Stimulated activated naive CD8-positive, alpha-beta T cell treated with anti-CD3 and anti-CD28 coated beads, Interleukin-15, Interleukin-2, amounts not matched to agents 100 ng/mL and 50 ng/mL, for 24 hours (primary cell): ENCODE measurements at regions not wholly inside any gene's neighbourhood (a gene's known extent, or its start where the extent isn't known, plus 50 kb on each side); places are given as distances from the start of the nearest gene placed in this dataset.
"Not testable (repeated sequence)": the region's sequence is repeated elsewhere in the genome, so short reads cannot be mapped to it uniquely, and the experiment has no call there.

Source experiments
- H3K27ac Mint-ChIP-seq: one replicate; pipeline ENCODE4 v1.8.0; 2021; ENCODE audit warnings: mild to moderate bottlenecking, mixed read lengths
- H3K27me3 Mint-ChIP-seq: one replicate; pipeline ENCODE4 v1.8.0; 2021; ENCODE audit warnings: mixed read lengths
- H3K36me3 Mint-ChIP-seq: one replicate; pipeline ENCODE4 v1.8.0; 2021; ENCODE audit warnings: low read depth, mixed read lengths
- H3K4me1 Mint-ChIP-seq: one replicate; pipeline ENCODE4 v1.8.0; 2021; ENCODE audit warnings: low read depth, mixed read lengths
- H3K4me3 Mint-ChIP-seq: one replicate; pipeline ENCODE4 v1.8.0; 2021; ENCODE audit warnings: mild to moderate bottlenecking, mixed read lengths
- H3K9me3 Mint-ChIP-seq: one replicate; pipeline ENCODE4 v1.8.0; 2021; ENCODE audit warnings: mixed read lengths

GRCh38 chr2:186348200-186348599 lies 137.9 kb upstream of the ZC3H15 start:
- H3K36me3 Mint-ChIP-seq, result peaks cover 19% of the 10 kb centered on the region

DNA sequence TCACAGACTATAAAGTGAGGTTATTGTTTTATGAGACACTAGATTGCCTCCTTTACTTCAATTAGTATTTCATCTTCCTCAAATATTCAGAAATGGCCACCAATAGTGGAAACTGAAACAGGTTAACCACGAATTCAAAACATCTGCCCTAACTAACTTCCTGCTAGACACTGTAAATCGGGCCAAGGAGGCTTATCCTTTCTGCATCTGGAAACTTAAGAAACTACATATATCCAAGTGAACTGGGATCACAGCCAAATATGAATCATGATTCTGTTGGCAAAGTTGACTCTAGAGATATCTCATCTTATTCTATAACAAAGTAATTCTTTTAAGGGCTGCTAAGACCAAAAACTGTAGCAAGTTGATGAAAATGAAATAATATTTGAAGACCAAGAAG lies 136.6 kb upstream of the ZC3H15 start:
- Mint-ChIP-seq H3K27ac (no peak overlapping the region), H3K4me3 (no peak overlapping the region)

More at GRCh38 chr2:186348200-186348599, 137.9 kb upstream of the ZC3H15 start:
- Mint-ChIP-seq H3K9me3 (peaks cover 6% of the 10 kb centered on the region), H3K4me3 (no peak overlapping the region), H3K4me1 (no peaks in the 10 kb centered on the region), H3K27me3 (no peaks in the 10 kb centered on the region), H3K27ac (no peak overlapping the region)

DNA sequence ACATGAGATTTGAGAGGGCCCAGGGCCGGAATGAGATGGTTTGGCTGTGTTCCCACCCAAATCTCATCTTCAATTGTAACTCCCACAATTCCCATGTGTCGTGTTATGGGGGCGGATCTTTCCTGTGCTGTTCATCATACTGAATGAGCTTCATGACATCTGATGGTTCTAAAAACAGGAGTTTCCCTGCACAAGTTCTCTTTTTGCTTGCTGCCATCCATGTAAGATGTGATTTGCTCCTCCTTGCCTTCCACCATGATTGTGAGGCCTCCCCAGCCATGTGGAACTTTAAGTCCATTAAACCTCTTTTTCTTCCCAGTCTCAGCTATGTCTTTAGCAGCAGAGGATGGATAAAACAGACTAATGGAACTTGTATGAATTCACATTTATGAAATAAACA lies 131.9 kb upstream of the ZC3H15 start:
- H3K27ac Mint-ChIP-seq, H3K4me1 Mint-ChIP-seq, H3K27me3 Mint-ChIP-seq, H3K4me3 Mint-ChIP-seq: not testable (repeated sequence)
- H3K36me3 Mint-ChIP-seq, result peaks cover 21% of the 10 kb centered on the region
- H3K9me3 Mint-ChIP-seq, result peaks cover 20% of the 10 kb centered on the region

More for the DNA sequence above, 136.6 kb upstream of the ZC3H15 start:
- no peaks in the 10 kb centered on the region for H3K27me3 Mint-ChIP-seq
- peaks cover 12% of the 10 kb centered on the region for H3K9me3 Mint-ChIP-seq
- no peaks in the 10 kb centered on the region for H3K4me1 Mint-ChIP-seq
- H3K36me3 Mint-ChIP-seq, result peaks cover 17% of the 10 kb centered on the region

GRCh38 chr2:186365406-186365805 lies 120.7 kb upstream of the ZC3H15 start:
- no peaks in the 10 kb centered on the region for H3K27me3 Mint-ChIP-seq
- no peak overlapping the region for H3K4me3 Mint-ChIP-seq
- no peak overlapping the region for H3K27ac Mint-ChIP-seq
- peaks cover 8% of the 10 kb centered on the region for H3K9me3 Mint-ChIP-seq
- no peaks in the 10 kb centered on the region for H3K4me1 Mint-ChIP-seq
- peaks cover 19% of the 10 kb centered on the region for H3K36me3 Mint-ChIP-seq

GRCh38 chr2:186379052-186379451 lies 107.0 kb upstream of the ZC3H15 start:
- Mint-ChIP-seq H3K4me1 (no peaks in the 10 kb centered on the region), H3K4me3 (no peak overlapping the region), H3K36me3 (peaks cover 41% of the 10 kb centered on the region), H3K9me3 (peaks cover 30% of the 10 kb centered on the region), H3K27me3 (no peaks in the 10 kb centered on the region), H3K27ac (no peak overlapping the region)

- H3K9me3 Mint-ChIP-seq, result peaks cover 35% of the 10 kb centered on the region
- H3K36me3 Mint-ChIP-seq, result peaks cover 45% of the 10 kb centered on the region
Measured at GRCh38 chr2:186380805-186381204, 105.3 kb upstream of the ZC3H15 start.

DNA sequence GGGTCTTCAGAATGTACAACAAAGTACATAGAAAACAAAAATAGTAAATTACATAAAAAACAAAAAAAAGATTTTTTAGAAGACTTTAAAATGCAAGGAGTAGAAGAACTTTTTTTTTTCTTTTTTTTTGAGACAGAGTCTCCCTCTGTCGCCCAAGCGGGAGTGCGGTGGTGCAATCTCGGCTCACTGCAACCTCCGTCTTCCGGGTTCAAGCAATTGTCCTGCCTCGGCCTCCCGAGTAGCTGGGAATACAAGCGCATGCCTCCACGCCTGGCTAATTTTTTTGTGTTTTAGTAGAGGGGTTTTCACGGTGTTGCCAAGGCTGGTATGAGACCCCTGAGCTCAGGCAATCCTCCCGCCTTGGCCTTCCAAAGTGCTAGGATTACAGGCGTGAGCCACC lies 104.5 kb upstream of the ZC3H15 start:
- Mint-ChIP-seq H3K9me3 (peaks cover 39% of the 10 kb centered on the region), H3K4me3 (no peak overlapping the region), H3K27me3 (no peaks in the 10 kb centered on the region), H3K4me1 (no peaks in the 10 kb centered on the region), H3K36me3 (peaks cover 43% of the 10 kb centered on the region), H3K27ac (no peak overlapping the region)

More at GRCh38 chr2:186380805-186381204, 105.3 kb upstream of the ZC3H15 start:
- H3K27ac Mint-ChIP-seq, result no peak overlapping the region
- no peaks in the 10 kb centered on the region for H3K4me1 Mint-ChIP-seq
- H3K27me3 Mint-ChIP-seq, result no peaks in the 10 kb centered on the region
- no peak overlapping the region for H3K4me3 Mint-ChIP-seq

DNA sequence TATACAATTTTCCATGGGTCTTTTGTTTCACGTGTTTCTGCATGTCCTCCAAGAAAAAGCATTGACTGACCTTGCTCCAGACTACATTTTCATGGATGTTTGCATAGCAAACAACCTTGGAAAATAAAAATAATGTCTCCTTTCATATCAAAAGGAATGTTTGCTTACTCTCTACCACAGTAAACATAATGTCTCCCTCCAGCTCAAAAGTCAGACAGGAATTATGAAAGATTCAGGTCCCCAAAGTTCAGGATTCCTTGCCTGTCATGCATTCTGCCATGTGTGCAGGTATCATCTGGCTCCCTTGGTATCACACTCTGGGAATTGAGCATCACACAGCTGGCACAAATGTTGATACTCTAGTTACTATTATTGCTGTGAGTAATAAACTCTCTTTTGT lies 103.1 kb upstream of the ZC3H15 start:
- H3K4me1 Mint-ChIP-seq, result no peaks in the 10 kb centered on the region
- H3K27me3 Mint-ChIP-seq, result no peaks in the 10 kb centered on the region
- H3K9me3 Mint-ChIP-seq, result peaks cover 35% of the 10 kb centered on the region
- no peak overlapping the region for H3K27ac Mint-ChIP-seq
- H3K4me3 Mint-ChIP-seq, result no peak overlapping the region
- H3K36me3 Mint-ChIP-seq, result peaks cover 37% of the 10 kb centered on the region

DNA sequence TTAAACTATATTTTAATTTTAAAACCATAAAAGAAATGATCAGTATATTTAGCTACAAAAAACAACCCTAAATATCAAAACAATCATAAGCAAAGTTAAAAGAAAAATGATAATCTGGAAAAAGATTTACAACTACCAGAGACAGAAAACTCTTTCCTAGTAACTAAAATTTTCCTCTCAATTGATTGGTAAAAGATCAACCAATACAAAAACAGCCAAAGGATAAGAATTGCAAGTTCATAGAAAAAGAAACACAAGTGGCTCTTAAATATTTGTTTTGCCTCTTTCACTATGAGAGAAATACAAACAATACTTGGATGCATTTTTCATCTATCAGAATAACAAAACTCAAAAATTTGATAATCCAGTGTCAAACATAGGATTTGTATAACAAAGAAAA lies 101.8 kb upstream of the ZC3H15 start:
- Mint-ChIP-seq H3K36me3 (peaks cover 31% of the 10 kb centered on the region), H3K4me1 (no peaks in the 10 kb centered on the region), H3K27me3 (no peaks in the 10 kb centered on the region), H3K4me3 (no peak overlapping the region), H3K9me3 (peaks cover 42% of the 10 kb centered on the region), H3K27ac (no peak overlapping the region)

GRCh38 chr2:186385638-186386201 lies 100.3 kb upstream of the ZC3H15 start:
- not testable (repeated sequence) for H3K27me3 Mint-ChIP-seq

DNA sequence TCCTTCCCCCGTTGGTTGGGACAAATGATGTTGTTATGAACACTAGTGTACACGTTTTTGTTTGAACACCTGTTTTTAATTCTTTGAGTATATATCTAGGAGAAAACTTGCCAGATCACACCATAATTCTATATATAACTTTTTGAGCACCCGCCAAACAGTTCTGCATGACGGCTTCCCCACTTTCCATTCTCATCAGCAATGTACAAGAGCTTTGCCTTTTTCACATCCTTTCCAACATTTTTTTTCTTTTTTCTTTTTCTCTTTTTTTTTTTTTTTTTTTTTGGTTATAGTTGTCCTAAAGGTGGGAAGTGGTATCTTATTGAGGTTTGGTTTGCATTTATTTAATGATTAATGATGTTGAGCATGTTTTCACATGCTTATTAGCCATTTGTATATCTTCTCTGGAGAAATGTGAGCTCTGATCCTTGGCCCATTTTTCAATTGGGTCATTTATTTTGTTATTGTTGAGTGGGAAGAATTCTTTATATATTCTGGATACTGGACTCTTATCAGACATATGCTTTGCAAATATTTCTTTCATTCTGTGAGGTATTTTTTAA lies 86.9 kb upstream of the ZC3H15 start:
- no peak overlapping the region for H3K27ac Mint-ChIP-seq
- peaks cover 13% of the 10 kb centered on the region for H3K36me3 Mint-ChIP-seq
- peaks cover 20% of the 10 kb centered on the region for H3K9me3 Mint-ChIP-seq
- no peaks in the 10 kb centered on the region for H3K4me1 Mint-ChIP-seq
- H3K27me3 Mint-ChIP-seq, result no peaks in the 10 kb centered on the region
- H3K4me3 Mint-ChIP-seq, result no peak overlapping the region

More at GRCh38 chr2:186385638-186386201, 100.3 kb upstream of the ZC3H15 start:
- H3K27ac Mint-ChIP-seq, H3K4me3 Mint-ChIP-seq, H3K4me1 Mint-ChIP-seq: not testable (repeated sequence)
- Mint-ChIP-seq H3K36me3 (peaks cover 40% of the 10 kb centered on the region), H3K9me3 (peaks cover 55% of the 10 kb centered on the region)

GRCh38 chr2:186405842-186406241 lies 80.2 kb upstream of the ZC3H15 start:
- H3K27ac Mint-ChIP-seq, result no peak overlapping the region
- H3K9me3 Mint-ChIP-seq, result peaks cover 27% of the 10 kb centered on the region
- H3K36me3 Mint-ChIP-seq, result peaks cover 15% of the 10 kb centered on the region
- no peaks in the 10 kb centered on the region for H3K4me1 Mint-ChIP-seq
- no peak overlapping the region for H3K4me3 Mint-ChIP-seq
- no peaks in the 10 kb centered on the region for H3K27me3 Mint-ChIP-seq

DNA sequence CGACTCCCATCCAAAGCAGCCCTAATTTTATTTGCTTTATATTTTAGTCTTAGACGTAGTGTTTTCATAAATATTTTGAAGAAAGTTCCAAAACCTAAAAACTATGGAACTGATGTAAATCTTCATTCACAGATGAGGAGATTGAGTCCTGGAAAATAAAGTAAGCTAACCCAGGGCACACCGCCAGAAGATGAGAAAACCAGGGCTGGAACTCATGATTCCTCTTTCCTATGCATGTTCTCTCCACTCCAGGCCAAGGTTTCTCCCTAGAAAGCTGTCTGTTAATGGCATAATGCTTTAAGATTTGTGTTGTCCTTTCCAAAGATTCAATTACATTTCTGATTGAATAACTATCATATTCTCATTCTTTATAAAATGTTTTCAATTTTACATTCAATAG lies 78.4 kb upstream of the ZC3H15 start:
- Mint-ChIP-seq H3K36me3 (peaks cover 15% of the 10 kb centered on the region), H3K4me1 (no peaks in the 10 kb centered on the region), H3K4me3 (no peak overlapping the region), H3K27me3 (no peaks in the 10 kb centered on the region), H3K9me3 (peaks cover 27% of the 10 kb centered on the region), H3K27ac (no peak overlapping the region)

- Mint-ChIP-seq H3K27ac (no peak overlapping the region), H3K4me3 (no peak overlapping the region), H3K36me3 (peaks cover 10% of the 10 kb centered on the region), H3K4me1 (no peaks in the 10 kb centered on the region), H3K9me3 (peaks cover 17% of the 10 kb centered on the region), H3K27me3 (no peaks in the 10 kb centered on the region)
Measured at GRCh38 chr2:186410802-186411201, 75.3 kb upstream of the ZC3H15 start.

DNA sequence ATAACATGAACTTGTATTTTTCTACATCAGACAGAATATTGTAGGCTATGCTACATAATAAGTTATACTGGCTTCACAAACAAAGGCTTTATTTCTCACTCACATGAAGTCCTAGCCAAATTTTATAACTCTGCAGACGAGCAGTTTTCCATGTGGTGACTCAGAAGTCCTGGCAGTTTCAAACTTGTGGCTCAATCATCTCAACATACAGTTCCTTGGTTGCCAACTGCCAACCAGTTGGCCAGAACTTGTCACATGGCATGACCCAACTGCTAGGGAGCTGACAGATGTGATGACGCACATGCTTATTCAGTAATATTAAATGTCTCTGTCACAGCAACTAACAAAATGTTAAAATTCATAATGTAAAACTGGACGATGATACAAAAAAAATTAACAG lies 63.8 kb upstream of the ZC3H15 start:
- H3K27ac Mint-ChIP-seq, result no peak overlapping the region
- H3K4me1 Mint-ChIP-seq, result peaks cover 8% of the 10 kb centered on the region
- no peak overlapping the region for H3K4me3 Mint-ChIP-seq
- H3K36me3 Mint-ChIP-seq, result peaks cover 12% of the 10 kb centered on the region
- no peaks in the 10 kb centered on the region for H3K9me3 Mint-ChIP-seq
- H3K27me3 Mint-ChIP-seq, result no peaks in the 10 kb centered on the region

DNA sequence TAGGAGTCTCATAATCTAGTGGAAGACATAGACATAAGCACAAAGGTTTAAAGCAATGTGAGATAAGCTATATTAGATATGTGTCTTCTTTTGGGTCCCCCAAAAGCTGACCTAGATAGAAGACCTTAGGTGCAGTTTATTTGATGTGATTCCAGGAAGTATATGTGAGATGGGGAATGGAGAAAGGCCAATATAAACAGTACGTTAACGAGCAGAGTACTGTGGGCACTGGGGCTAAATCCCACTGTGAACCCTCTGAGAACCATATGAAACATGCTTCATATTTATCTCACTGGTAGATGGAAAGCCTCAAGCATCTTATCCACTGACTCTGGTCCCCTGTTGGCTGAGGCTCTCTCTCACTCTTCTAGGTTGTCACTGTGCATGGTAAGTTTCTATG lies 62.6 kb upstream of the ZC3H15 start:
- Mint-ChIP-seq H3K9me3 (no peaks in the 10 kb centered on the region), H3K27ac (no peak overlapping the region), H3K27me3 (no peaks in the 10 kb centered on the region), H3K4me1 (peaks cover 8% of the 10 kb centered on the region), H3K4me3 (no peak overlapping the region), H3K36me3 (peaks cover 3% of the 10 kb centered on the region)
